GM12892 (cell line): ENCODE measurements at regions not wholly inside any gene's neighbourhood (a gene's known extent, or its start where the extent isn't known, plus 50 kb on each side); places are given as distances from the start of the nearest gene placed in this dataset.
"Not testable (repeated sequence)": the region's sequence is repeated elsewhere in the genome, so short reads cannot be mapped to it uniquely, and the experiment has no call there.

ENCODE experiments used
- POLR2A ChIP-seq: IDR thresholded peaks from 2 replicates; pipeline ENCODE4 v1.6.1; 2011; ENCODE audit warnings: low read depth, low read length, control low read depth
- POLR2AphosphoS5 ChIP-seq: IDR thresholded peaks from 2 replicates; pipeline ENCODE4 v1.6.1; 2011; ENCODE audit warnings: low read depth, low read length, control low read depth

- TF ChIP-seq POLR2A, POLR2AphosphoS5: not testable (repeated sequence)
These were observed 444.8 kb downstream of the ZNF33B start for GRCh38 chr10:42193588-42193987.
